Uterus (tissue), 2 donors: ENCODE measurements at regions not wholly inside any gene's neighbourhood (a gene's known extent, or its start where the extent isn't known, plus 50 kb on each side); places are given as distances from the start of the nearest gene placed in this dataset.

Experiments used
- CTCF ChIP-seq, 4 experiments: fragments of 200-600 bp in 2 of 4; fragments of 450-650 bp in 2 of 4; sonication (generic) in 2 of 4; IDR thresholded peaks; one replicate each; pipeline ENCODE4 v1.5.1; 2016 to 2019; ENCODE audit warnings: antibody characterized with exemption in 4 of 4, mild to moderate bottlenecking in 2 of 4, moderate library complexity in 1 of 4
- POLR2A ChIP-seq, 2 donors: fragments of 450-650 bp; IDR thresholded peaks; one replicate each; pipeline ENCODE4 v1.6.1; 2016; ENCODE audit warnings: antibody characterized with exemption in 2 of 2, mild to moderate bottlenecking in 1 of 2, moderate library complexity in 1 of 2

- TF ChIP-seq CTCF (IDR thresholded peaks at IDR 0.05) = no peak
- no peak for TF ChIP-seq POLR2A (IDR thresholded peaks at IDR 0.05)
Observed at GRCh38 chr6:92126983-92127382, 1292.4 kb downstream of the EPHA7 start.
